C4-2B (cell line): ENCODE measurements at regions not wholly inside any gene's neighbourhood (a gene's known extent, or its start where the extent isn't known, plus 50 kb on each side); places are given as distances from the start of the nearest gene placed in this dataset.
"Not testable (repeated sequence)": the region's sequence is repeated elsewhere in the genome, so short reads cannot be mapped to it uniquely, and the experiment has no call there.

ENCODE experiments used
- H3K27ac ChIP-seq: fragments of 450-650 bp; 2 replicates; pipeline ENCODE4 v1.5.1; 2017
- ZFX ChIP-seq: fragments of 450-650 bp; IDR thresholded peaks from 2 replicates; pipeline ENCODE4 v1.6.1; 2017
- TF ChIP-seq, protein P1 (sequence below): fragments of 450-650 bp; conservative IDR thresholded peaks from 2 replicates; pipeline ENCODE4 v1.5.1; 2017; ENCODE audit warnings: mild to moderate bottlenecking

DNA sequence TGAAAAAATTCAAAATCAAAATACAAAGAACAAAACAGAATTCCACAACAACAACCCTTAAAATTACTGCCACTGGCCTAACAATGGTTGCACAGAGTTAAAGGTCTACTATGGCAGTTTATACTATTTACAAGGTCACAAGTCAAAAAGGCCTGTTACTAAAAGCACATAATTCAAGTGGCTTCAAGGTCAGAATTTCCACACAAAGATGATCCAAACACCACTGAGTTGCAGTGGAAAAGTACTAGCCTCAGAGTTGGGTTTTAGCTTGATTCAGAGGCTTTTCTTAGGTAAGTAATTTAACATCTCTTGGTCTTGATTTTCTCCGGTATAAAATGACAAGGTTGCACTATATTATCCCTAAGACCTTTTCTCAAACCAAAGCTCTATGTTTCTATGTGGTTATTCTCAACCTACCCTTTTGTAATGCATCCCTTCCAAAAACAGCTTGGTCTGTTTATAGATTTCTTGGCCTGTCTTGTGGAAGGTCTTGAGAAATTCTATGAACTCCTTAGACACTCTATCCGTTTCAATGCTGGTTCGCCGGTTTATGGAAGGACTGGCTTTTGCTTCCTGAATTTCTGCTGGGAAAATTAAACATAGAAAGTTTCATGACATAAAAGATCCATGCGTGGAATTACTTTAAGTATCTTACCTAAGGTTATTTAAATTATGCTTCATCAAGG lies 69.5 kb downstream of the MDH2 start:
- not testable (repeated sequence) for H3K27ac ChIP-seq

DNA sequence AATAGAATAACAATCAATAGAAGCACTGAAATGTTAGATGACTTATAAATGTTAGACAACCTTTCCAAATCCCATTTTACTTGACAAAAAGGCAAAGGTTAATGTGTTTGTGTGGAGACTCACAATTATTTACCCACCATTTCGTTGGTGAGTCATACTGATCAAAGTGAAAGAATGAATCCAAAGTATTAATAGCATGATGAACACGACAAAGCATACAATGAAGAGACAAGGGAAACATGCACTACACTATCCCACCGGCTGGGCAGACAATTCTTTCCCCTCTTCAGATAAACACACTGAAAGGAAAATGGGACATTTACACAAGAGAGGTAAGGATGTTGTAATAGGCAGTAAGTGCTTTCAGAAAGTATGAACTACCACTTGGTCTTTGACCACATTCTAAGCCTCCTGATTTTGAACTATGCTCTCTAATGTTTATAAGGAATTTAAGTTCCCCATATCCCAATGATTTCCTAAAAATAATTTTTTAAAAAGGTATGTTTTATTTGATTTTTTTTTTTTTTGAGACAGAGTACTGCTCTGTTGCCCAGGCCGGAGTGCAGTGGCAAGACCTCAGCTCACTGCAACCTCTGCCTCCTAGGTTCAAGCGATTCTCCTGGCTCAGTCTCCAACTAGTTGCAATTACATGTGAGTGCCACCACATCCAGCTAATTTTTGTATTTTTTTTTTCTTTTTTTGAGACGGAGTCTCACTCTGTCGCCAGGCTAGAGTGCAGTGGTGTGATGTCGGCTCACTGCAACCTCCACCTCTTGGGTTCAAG lies 70.5 kb downstream of the MDH2 start:
- not testable (repeated sequence) for H3K27ac ChIP-seq

DNA sequence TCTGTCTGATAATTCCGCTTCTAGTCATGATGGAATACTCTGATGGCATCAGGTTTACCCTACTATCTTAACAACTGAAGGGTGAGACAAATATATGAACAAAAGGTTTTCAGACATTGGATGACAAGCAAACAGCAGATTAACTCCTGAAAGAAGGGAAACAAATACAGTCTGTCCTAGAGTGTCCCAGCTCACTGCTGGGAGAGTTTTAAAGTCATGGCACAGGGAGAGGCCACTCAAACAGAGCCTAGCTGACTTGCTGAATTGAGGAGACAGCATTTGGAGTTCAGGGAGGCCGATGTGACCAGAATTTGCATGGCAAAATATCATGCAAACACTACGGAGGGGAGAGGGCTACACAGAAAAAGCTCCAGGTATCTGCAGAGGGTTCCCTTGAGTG lies 73.1 kb downstream of the MDH2 start:
- no peak for TF ChIP-seq ZFX
- TF ChIP-seq, protein P1, sequence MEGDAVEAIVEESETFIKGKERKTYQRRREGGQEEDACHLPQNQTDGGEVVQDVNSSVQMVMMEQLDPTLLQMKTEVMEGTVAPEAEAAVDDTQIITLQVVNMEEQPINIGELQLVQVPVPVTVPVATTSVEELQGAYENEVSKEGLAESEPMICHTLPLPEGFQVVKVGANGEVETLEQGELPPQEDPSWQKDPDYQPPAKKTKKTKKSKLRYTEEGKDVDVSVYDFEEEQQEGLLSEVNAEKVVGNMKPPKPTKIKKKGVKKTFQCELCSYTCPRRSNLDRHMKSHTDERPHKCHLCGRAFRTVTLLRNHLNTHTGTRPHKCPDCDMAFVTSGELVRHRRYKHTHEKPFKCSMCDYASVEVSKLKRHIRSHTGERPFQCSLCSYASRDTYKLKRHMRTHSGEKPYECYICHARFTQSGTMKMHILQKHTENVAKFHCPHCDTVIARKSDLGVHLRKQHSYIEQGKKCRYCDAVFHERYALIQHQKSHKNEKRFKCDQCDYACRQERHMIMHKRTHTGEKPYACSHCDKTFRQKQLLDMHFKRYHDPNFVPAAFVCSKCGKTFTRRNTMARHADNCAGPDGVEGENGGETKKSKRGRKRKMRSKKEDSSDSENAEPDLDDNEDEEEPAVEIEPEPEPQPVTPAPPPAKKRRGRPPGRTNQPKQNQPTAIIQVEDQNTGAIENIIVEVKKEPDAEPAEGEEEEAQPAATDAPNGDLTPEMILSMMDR, result no peak
- H3K27ac ChIP-seq, result no peak overlapping the region

DNA sequence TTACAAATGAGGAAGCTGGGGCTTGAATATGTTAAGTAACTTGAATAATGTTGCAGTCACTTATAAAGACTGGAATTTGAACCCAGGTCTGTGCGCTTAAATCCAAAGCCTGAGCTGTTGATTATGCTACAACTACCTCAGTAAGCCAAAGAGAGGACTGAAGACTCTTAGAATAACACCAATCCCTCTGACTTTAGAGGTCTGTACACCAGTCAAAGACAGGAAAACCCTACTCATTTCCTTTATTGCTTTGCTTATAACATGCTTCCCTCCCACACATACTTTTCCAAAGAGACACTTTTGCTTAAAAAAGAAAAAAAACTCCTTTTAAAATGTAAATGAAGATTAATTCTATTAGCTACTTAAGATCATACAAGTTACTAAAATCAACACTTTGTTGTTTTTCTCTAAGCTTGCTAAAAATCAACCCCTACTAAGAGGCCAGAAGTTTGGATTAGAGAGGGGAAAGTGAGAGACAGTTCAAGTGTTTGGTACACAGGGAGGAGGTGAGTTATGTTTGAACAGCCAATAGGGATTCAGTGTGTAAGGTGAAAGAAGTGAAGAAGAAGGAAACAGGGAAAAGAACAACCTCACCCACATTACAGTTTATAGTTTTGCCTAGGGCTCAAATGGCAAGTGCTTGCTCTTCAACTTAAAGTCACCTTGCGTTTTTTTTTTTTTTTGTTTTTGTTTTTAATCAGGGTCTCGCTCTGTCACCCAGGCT lies 74.8 kb downstream of the MDH2 start:
- no peak for TF ChIP-seq ZFX
- no peak overlapping the region for H3K27ac ChIP-seq

DNA sequence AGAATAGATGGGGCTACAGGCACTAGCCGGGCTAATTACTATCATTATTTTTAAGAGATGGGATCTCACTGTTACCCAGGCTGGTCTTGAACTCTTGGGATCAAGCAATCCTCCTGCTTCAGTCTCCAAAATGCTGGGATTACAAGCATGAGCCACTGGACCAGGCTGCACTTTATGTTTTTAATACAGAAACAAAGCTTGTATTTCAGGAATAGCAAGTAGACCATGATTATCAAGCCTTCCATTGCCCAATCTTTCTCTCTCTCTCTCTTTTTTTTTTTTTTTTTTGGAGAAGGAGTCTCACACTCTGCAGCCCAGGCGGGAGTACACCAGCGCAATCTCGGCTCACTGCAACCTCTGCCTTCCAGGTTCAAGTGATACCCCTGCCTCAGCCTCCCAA lies 75.4 kb downstream of the MDH2 start:
- H3K27ac ChIP-seq, result no peak overlapping the region
- TF ChIP-seq ZFX, result no peak
- TF ChIP-seq, protein P1, result no peak

DNA sequence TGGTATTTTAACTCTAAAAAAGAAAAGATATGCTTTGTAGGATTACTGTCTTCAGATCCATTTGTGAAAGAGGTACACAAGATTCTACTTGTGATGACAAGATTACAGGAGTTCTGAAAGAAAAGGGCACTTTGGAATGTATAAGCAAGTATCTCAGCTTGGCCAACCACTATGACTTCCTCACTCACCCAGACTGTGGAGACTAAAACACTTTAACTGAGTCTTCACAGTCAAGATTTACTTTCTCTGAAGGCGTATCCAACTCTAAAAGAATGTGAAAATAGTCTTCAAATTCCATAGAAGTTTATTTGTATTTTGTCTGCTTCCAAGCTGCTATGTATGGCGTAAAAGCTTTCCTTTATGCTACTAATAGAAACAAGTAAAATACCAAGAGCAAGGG lies 76.1 kb upstream of the SRRM3 start:
- TF ChIP-seq, protein P1, result no peak
- no peak for TF ChIP-seq ZFX

DNA sequence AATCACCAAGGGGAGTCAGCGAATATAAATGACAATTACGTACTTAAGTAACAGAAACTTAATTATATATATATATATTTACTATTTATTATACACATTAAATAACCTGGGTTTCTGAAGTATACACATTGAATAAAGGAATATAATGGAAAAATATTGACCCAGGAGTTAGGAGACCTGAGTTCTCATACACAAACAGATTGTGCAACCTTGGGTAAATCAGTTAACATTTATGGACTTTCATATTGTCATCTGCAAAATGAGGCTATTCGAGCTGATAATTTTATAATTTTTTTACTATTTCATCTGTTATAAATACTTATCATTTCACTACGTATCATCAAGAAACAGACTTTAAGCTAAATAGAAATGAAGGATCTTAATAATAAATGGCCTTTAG lies 75.1 kb upstream of the SRRM3 start:
- no peak overlapping the region for H3K27ac ChIP-seq
- no peak for TF ChIP-seq ZFX
- TF ChIP-seq, protein P1, result no peak

More for the DNA sequence above, 76.1 kb upstream of the SRRM3 start:
- H3K27ac ChIP-seq, result no peak overlapping the region

DNA sequence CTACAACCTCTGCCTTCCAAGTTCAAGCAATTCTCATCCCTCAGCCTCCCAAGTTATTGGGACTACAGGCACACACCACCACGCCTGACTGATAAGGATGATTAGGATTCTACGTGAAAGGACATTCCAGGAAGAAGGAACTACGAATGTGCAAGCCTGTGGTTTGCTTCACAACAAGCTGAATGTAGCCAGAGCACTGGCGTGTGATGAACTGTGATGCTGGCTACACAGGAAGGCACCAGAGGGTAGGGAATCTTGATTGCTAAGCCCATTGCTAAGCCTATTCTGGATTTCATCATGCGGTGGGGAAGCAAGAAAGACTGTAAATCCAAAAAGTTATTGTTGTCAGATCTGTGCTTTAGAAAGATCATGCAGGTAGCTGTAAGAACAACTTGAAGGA lies 72.3 kb upstream of the SRRM3 start:
- no peak overlapping the region for H3K27ac ChIP-seq
- TF ChIP-seq, protein P1, result no peak
- no peak for TF ChIP-seq ZFX
